NCI-H345 (cell line): ENCODE measurements at regions not wholly inside any gene's neighbourhood (a gene's known extent, or its start where the extent isn't known, plus 50 kb on each side); places are given as distances from the start of the nearest gene placed in this dataset.

Experiments
- DNase-seq: peaks from one replicate; lab custom pipeline; 2025; lab: John Stamatoyannopoulos, UW

GRCh38 chr10:62550173-62550572, 176.0 kb downstream of the ZNF365 start:
- DNase-seq = no peak

- DNase-seq = no peak
Measured at GRCh38 chr10:62554632-62555199, 180.5 kb downstream of the ZNF365 start.

- DNase-seq = no peak
Measured at GRCh38 chr10:62559481-62560200, 185.5 kb downstream of the ZNF365 start.

GRCh38 chr10:62560201-62560819, 186.1 kb downstream of the ZNF365 start:
- no peak for DNase-seq

GRCh38 chr10:62561151-62561550, 187.0 kb downstream of the ZNF365 start:
- no peak for DNase-seq

GRCh38 chr10:62562101-62562500, 187.9 kb downstream of the ZNF365 start:
- no peak for DNase-seq

- no peak for DNase-seq
Measured at GRCh38 chr10:62562795-62563194, 188.6 kb downstream of the ZNF365 start.

- DNase-seq = no peak
Measured at GRCh38 chr10:62573929-62574328, 199.8 kb downstream of the ZNF365 start.

- no peak for DNase-seq
Measured at GRCh38 chr10:62577076-62577475, 202.9 kb downstream of the ZNF365 start.

GRCh38 chr10:62577666-62578291, 203.6 kb downstream of the ZNF365 start:
- no peak for DNase-seq

GRCh38 chr10:62578301-62578700, 204.1 kb downstream of the ZNF365 start:
- no peak for DNase-seq

GRCh38 chr10:62578916-62579315, 204.7 kb downstream of the ZNF365 start:
- DNase-seq = no peak

- DNase-seq = no peak
Measured at GRCh38 chr10:62580396-62580795, 206.2 kb downstream of the ZNF365 start.

GRCh38 chr10:62581351-62581750, 207.2 kb downstream of the ZNF365 start:
- no peak for DNase-seq

- DNase-seq = no peak
Measured at GRCh38 chr10:62582101-62582705, 208.0 kb downstream of the ZNF365 start.

- no peak for DNase-seq
Measured at GRCh38 chr10:62582804-62583208, 208.6 kb downstream of the ZNF365 start.

- no peak for DNase-seq
Measured at GRCh38 chr10:62583876-62584615, 209.9 kb downstream of the ZNF365 start.

- DNase-seq = no peak
Measured at GRCh38 chr10:62584731-62585130, 210.6 kb downstream of the ZNF365 start.

- no peak for DNase-seq
Measured at GRCh38 chr10:62585211-62585775, 211.1 kb downstream of the ZNF365 start.

- DNase-seq = no peak
Measured at GRCh38 chr10:62587011-62587410, 212.8 kb downstream of the ZNF365 start.

- DNase-seq = no peak
Measured at GRCh38 chr10:62588116-62588515, 213.9 kb downstream of the ZNF365 start.

GRCh38 chr10:62589689-62590088, 214.8 kb upstream of the ADO start:
- no peak for DNase-seq
